ENCODE measurements at regions not wholly inside any gene's neighbourhood (a gene's known extent, or its start where the extent isn't known, plus 50 kb on each side); places are given as distances from the start of the nearest gene placed in this dataset.
"Not testable (repeated sequence)": the region's sequence is repeated elsewhere in the genome, so short reads cannot be mapped to it uniquely, and the experiment has no call there.

- no peak for DNase-seq (ENCODE audit: low spot score)
Measured at GRCh38 chr7:159207951-159208350, 63.3 kb upstream of the VIPR2 start.

GRCh38 chr7:159207393-159207792, 62.7 kb upstream of the VIPR2 start:
- DNase-seq (ENCODE audit: low spot score) = no peak

GRCh38 chr7:159205833-159206232, 61.2 kb upstream of the VIPR2 start:
- DNase-seq (ENCODE audit: low spot score) = no peak

- no peak for DNase-seq (ENCODE audit: low spot score)
Measured at GRCh38 chr7:159204664-159205063, 60.0 kb upstream of the VIPR2 start.

GRCh38 chr7:159203253-159203652, 58.6 kb upstream of the VIPR2 start:
- not testable (repeated sequence) for DNase-seq (ENCODE audit: low spot score)

- no peak for DNase-seq (ENCODE audit: low spot score)
Measured at GRCh38 chr7:159201722-159202330, 57.2 kb upstream of the VIPR2 start.

- no peak for DNase-seq (ENCODE audit: low spot score)
Measured at GRCh38 chr7:159200421-159200820, 55.8 kb upstream of the VIPR2 start.

GRCh38 chr7:159198016-159198724, 53.5 kb upstream of the VIPR2 start:
- no peak for DNase-seq (ENCODE audit: low spot score)

- no peak for DNase-seq (ENCODE audit: low spot score)
Measured at GRCh38 chr7:159197066-159197975, 52.7 kb upstream of the VIPR2 start.

- no peak for DNase-seq (ENCODE audit: low spot score)
Measured at GRCh38 chr7:159196584-159196983, 51.9 kb upstream of the VIPR2 start.

- no peak for DNase-seq (ENCODE audit: low spot score)
Measured at GRCh38 chr7:159195946-159196345, 51.3 kb upstream of the VIPR2 start.

Data from ecto neural progenitor cell (in vitro differentiated cells).